HK-2 (cell line): ENCODE measurements at regions not wholly inside any gene's neighbourhood (a gene's known extent, or its start where the extent isn't known, plus 50 kb on each side); places are given as distances from the start of the nearest gene placed in this dataset.

Experiments
- DNase-seq: peaks from one replicate; pipeline ENCODE4 v3.0.0-alpha.2; 2018; ENCODE audit not compliant: unreplicated experiment

GRCh38 chr3:159169828-159170227 lies 368.0 kb downstream of the MFSD1 start:
- no peak for DNase-seq

- DNase-seq = no peak
These were observed 368.7 kb downstream of the MFSD1 start for GRCh38 chr3:159170436-159171003.

DNA sequence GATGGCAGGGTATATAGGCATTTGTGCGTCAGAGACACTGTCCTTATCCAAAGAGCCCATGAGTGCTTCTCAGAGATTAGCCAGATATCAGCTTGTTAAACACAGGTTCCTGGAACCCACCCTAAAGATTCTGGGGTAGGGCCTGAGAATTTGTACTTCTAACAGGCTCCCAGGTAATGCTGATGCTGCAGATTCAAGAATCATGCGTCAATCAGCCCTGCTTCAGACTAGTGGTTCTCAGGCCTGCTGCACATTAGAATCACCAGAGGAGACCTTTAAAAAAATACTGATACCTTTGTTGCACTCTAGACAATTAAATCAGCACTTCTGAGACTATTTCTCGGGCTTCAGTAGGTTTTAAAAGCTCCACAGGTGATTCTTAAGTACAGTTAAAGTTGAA lies 369.5 kb downstream of the MFSD1 start:
- DNase-seq = no peak

GRCh38 chr3:159172473-159172872 lies 370.6 kb downstream of the MFSD1 start:
- no peak for DNase-seq

GRCh38 chr3:159174715-159175692 lies 373.1 kb downstream of the MFSD1 start:
- no peak for DNase-seq

- no peak for DNase-seq
These were observed 376.5 kb downstream of the MFSD1 start for GRCh38 chr3:159178209-159178897.

DNA sequence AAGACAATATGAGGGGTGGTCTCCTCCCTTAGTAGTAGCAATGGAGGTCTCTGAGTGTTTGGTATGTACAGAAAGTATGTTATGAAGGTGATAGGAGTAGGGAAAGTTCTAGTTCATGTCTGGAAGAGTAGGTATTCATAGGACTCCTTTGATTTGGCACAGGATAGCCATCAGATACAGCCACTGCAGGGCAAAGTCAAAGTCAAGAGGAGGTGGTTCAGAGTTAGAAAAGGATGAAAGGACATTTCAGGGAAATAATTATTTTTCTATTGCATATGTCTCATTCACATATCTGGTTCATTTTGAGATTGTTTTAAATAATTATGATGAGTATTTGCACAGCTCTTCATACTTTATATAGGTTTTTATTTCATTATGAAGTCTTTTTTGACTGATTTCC lies 381.1 kb downstream of the MFSD1 start:
- DNase-seq = no peak

GRCh38 chr3:159185443-159186050 lies 383.7 kb downstream of the MFSD1 start:
- DNase-seq = no peak

- DNase-seq = no peak
These were observed 384.7 kb downstream of the MFSD1 start for GRCh38 chr3:159186581-159186980.

DNA sequence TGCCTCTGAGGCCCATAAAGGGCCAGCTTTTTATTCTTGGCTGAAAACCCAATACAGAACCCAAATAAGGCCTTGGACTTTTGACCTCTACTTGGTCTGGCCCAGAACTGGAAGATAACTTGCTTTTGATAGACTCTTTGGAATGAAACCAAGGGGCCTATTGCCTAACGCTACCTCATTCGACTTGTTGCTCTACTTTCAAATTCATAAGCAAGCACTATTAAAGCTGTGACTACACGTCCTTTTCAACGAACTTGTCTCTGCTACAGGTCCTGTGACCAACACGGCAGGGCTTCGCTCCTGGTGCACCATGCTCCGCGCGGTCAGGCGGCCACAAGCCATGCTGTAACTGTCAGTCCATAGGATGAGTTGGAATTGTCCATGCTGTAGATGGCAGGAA lies 385.4 kb downstream of the MFSD1 start:
- DNase-seq = no peak

GRCh38 chr3:159187706-159188105 lies 385.9 kb downstream of the MFSD1 start:
- DNase-seq = no peak

GRCh38 chr3:159189994-159190669 lies 388.3 kb downstream of the MFSD1 start:
- no peak for DNase-seq

DNA sequence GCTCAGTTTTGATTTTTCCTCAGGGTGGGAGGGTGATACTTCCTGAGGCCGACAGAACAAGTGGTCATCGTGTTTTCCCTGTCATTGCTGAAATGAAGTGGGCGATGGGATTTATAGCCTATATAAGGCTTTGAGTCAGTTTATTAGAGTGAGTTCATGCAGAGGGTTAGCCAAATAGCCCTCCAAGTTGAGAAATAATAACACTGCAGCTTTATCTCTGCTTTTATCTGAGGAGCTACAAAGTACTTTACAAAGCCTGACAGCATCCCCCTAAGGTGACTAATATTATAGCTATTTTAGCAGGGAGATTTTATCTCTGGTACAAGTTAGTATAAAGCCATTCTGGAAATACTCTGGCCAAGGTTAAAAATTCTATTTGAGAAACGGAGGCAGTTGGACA lies 389.6 kb downstream of the MFSD1 start:
- no peak for DNase-seq

GRCh38 chr3:159196359-159196758 lies 394.5 kb downstream of the MFSD1 start:
- DNase-seq = no peak

GRCh38 chr3:159200176-159200575 lies 398.3 kb downstream of the MFSD1 start:
- peak; percentile 2 for DNase-seq

DNA sequence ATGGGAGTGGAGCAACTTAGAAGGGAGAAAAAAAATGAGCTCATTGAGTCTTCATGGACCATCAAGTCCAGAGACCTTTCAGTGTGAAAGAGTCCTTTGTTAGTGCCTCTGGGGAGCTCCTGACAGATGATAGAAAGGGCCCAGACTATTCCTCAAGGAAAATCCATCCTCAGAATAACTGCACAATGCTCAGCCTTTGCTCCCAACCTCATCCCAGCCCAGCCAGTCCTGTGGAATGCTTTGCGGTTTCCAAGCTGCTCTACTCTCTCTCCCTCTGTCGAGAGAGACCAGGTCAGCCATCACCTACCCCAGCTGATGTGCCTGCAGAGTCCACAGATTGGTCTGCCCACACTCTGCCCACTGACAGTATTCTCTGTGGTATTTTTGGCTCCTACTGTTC lies 406.2 kb downstream of the MFSD1 start:
- no peak for DNase-seq

- DNase-seq = no peak
These were observed 407.6 kb downstream of the MFSD1 start for GRCh38 chr3:159209459-159209858.

GRCh38 chr3:159210336-159210735 lies 408.5 kb downstream of the MFSD1 start:
- DNase-seq = no peak

GRCh38 chr3:159216311-159216710 lies 414.5 kb downstream of the MFSD1 start:
- no peak for DNase-seq

GRCh38 chr3:159219231-159219630 lies 417.4 kb downstream of the MFSD1 start:
- no peak for DNase-seq

GRCh38 chr3:159221335-159221734 lies 419.5 kb downstream of the MFSD1 start:
- DNase-seq = no peak
